ENCODE measurements at regions not wholly inside any gene's neighbourhood (a gene's known extent, or its start where the extent isn't known, plus 50 kb on each side); places are given as distances from the start of the nearest gene placed in this dataset.

DNA sequence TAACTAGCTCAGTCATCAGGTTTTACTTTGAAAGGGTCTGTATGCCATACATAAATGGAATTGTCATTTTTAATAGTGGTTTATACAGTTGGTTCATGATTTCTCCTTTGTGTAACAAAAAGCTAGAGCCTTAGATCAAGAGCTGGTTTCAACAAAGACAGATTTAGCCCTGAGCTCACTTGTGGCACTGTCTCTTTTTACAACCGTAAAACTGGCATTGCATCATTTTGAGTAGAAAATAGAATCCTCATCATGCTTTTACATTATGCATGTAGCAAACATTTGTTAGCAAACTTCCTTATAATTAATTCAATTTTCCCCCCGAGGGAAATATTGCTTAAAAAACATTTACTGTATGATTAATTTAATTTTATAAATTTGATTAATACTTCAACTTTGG, 1871.5 kb downstream of the ARAP2 start:
- Histone ChIP-seq H3K27me3 (replicated peaks; ENCODE audit: insufficient read depth, low read depth, low read length, poor library complexity) (no peaks in the 10 kb centered on the region), H3K36me3 (ENCODE audit: insufficient read depth, low read length, poor library complexity, severe bottlenecking) (no peaks in the 10 kb centered on the region), H3K4me3 (ENCODE audit: low read depth, low read length, poor library complexity, severe bottlenecking) (no peak overlapping the region), H3K4me1 (ENCODE audit: insufficient read depth, low read length, poor library complexity, severe bottlenecking) (no peaks in the 10 kb centered on the region), H3K9me3 (ENCODE audit: low read depth, low read length, poor library complexity, severe bottlenecking) (peaks cover 6% of the 10 kb centered on the region), H3K27ac (ENCODE audit: low read depth, low read length, poor library complexity, severe bottlenecking) (no peak overlapping the region)
- TF ChIP-seq, protein P1, sequence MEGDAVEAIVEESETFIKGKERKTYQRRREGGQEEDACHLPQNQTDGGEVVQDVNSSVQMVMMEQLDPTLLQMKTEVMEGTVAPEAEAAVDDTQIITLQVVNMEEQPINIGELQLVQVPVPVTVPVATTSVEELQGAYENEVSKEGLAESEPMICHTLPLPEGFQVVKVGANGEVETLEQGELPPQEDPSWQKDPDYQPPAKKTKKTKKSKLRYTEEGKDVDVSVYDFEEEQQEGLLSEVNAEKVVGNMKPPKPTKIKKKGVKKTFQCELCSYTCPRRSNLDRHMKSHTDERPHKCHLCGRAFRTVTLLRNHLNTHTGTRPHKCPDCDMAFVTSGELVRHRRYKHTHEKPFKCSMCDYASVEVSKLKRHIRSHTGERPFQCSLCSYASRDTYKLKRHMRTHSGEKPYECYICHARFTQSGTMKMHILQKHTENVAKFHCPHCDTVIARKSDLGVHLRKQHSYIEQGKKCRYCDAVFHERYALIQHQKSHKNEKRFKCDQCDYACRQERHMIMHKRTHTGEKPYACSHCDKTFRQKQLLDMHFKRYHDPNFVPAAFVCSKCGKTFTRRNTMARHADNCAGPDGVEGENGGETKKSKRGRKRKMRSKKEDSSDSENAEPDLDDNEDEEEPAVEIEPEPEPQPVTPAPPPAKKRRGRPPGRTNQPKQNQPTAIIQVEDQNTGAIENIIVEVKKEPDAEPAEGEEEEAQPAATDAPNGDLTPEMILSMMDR (conservative IDR thresholded peaks at IDR 0.05; ENCODE audit: low read depth, low read length), result no peak
- no peak for TF ChIP-seq EZH2 (IDR thresholded peaks at IDR 0.05; ENCODE audit: borderline replicate concordance, low read depth, low read length, poor library complexity, severe bottlenecking)
- no peak for DNase-seq (ENCODE audit: low spot score)
- no TSS peak for BruUV-seq (replicated peaks)
- intact Hi-C loops (cut with micrococcal nuclease; ENCODE audit: unreplicated experiment), result no loop called here
- ChIA-PET CTCF (no interaction called here), POLR2A (ENCODE audit: low non-redundant PET) (no interaction called here)

GRCh38 chr4:34373456-34373855, 1870.9 kb downstream of the ARAP2 start:
- CTCF ChIA-PET, result no interaction called here
- H3K27me3 ChIP-seq (replicated peaks; ENCODE audit: insufficient read depth, low read depth, low read length, poor library complexity), result no peaks in the 10 kb centered on the region
- TF ChIP-seq, protein P1 (conservative IDR thresholded peaks at IDR 0.05; ENCODE audit: low read depth, low read length), result no peak
- no peak for TF ChIP-seq EZH2 (IDR thresholded peaks at IDR 0.05; ENCODE audit: borderline replicate concordance, low read depth, low read length, poor library complexity, severe bottlenecking)
- no peak overlapping the region for H3K27ac ChIP-seq (ENCODE audit: low read depth, low read length, poor library complexity, severe bottlenecking)
- H3K4me1 ChIP-seq (ENCODE audit: insufficient read depth, low read length, poor library complexity, severe bottlenecking), result no peaks in the 10 kb centered on the region
- peaks cover 6% of the 10 kb centered on the region for H3K9me3 ChIP-seq (ENCODE audit: low read depth, low read length, poor library complexity, severe bottlenecking)
- POLR2A ChIA-PET (ENCODE audit: low non-redundant PET), result no interaction called here
- no peak for DNase-seq (ENCODE audit: low spot score)
- no peaks in the 10 kb centered on the region for H3K36me3 ChIP-seq (ENCODE audit: insufficient read depth, low read length, poor library complexity, severe bottlenecking)
- no TSS peak for BruUV-seq (replicated peaks)
- no peak overlapping the region for H3K4me3 ChIP-seq (ENCODE audit: low read depth, low read length, poor library complexity, severe bottlenecking)
- intact Hi-C loops (cut with micrococcal nuclease; ENCODE audit: unreplicated experiment), result no loop called here

GRCh38 chr4:34412233-34412632, 1832.1 kb downstream of the ARAP2 start:
- ChIA-PET CTCF (no interaction called here), POLR2A (ENCODE audit: low non-redundant PET) (no interaction called here)
- Histone ChIP-seq H3K9me3 (ENCODE audit: low read depth, low read length, poor library complexity, severe bottlenecking) (peaks cover 32% of the 10 kb centered on the region), H3K4me3 (ENCODE audit: low read depth, low read length, poor library complexity, severe bottlenecking) (no peak overlapping the region), H3K27ac (ENCODE audit: low read depth, low read length, poor library complexity, severe bottlenecking) (no peak overlapping the region), H3K27me3 (replicated peaks; ENCODE audit: insufficient read depth, low read depth, low read length, poor library complexity) (no peaks in the 10 kb centered on the region), H3K36me3 (ENCODE audit: insufficient read depth, low read length, poor library complexity, severe bottlenecking) (no peaks in the 10 kb centered on the region), H3K4me1 (ENCODE audit: insufficient read depth, low read length, poor library complexity, severe bottlenecking) (no peaks in the 10 kb centered on the region)
- BruUV-seq (replicated peaks), result no TSS peak
- no peak for TF ChIP-seq EZH2 (IDR thresholded peaks at IDR 0.05; ENCODE audit: borderline replicate concordance, low read depth, low read length, poor library complexity, severe bottlenecking)
- TF ChIP-seq, protein P1 (conservative IDR thresholded peaks at IDR 0.05; ENCODE audit: low read depth, low read length), result no peak
- intact Hi-C loops (cut with micrococcal nuclease; ENCODE audit: unreplicated experiment), result no loop called here
- no peak for DNase-seq (ENCODE audit: low spot score)
